ENCODE measurements at regions not wholly inside any gene's neighbourhood (a gene's known extent, or its start where the extent isn't known, plus 50 kb on each side); places are given as distances from the start of the nearest gene placed in this dataset.

DNA sequence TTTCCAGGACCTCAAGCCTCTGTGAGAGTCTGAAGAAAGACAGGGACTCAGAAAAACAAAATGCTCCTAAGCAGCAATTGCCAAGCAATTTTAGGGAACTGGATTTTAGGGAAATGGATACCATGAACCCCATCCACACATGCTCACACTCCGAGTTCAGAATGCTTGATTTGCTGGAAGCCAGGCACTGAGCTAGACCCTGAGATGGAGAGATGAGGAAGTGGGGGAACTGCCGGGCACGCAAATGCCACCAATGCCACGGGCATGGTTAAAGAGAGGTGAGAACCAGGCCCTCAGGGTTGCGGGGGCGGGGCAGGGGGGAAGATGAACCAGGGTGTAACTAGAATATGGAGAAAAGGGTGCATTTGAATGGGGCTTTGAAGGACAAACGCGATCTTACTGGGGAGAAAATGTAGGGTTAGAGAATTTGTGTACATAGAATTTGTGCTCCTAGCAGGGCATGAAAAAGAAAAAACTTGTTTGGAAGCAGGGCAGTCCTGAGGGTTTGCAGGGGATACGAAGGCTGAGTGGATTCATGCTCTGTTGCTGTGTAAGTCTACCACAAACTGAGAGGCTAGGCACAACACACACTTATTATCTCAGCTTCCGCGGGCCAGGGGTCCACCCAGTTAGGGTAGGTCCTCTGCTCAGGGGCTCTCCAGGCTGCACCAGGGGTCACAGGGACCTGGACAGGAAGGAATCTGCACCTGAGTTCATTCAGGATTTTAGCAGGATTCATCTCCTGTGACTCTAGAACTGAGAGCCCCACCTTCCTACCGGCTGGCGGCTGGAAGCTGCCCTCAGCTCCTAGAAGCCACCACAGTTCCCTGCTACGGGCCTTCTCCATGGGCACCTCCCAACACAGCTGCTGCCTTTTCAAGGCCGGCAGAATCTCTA, 108.0 kb downstream of the SNX5 start:
- DNase-seq (ENCODE audit: low read depth) = no peak
- no peak overlapping the region for H3K4me3 ChIP-seq (ENCODE audit: low read length)
- TF ChIP-seq, protein P1, sequence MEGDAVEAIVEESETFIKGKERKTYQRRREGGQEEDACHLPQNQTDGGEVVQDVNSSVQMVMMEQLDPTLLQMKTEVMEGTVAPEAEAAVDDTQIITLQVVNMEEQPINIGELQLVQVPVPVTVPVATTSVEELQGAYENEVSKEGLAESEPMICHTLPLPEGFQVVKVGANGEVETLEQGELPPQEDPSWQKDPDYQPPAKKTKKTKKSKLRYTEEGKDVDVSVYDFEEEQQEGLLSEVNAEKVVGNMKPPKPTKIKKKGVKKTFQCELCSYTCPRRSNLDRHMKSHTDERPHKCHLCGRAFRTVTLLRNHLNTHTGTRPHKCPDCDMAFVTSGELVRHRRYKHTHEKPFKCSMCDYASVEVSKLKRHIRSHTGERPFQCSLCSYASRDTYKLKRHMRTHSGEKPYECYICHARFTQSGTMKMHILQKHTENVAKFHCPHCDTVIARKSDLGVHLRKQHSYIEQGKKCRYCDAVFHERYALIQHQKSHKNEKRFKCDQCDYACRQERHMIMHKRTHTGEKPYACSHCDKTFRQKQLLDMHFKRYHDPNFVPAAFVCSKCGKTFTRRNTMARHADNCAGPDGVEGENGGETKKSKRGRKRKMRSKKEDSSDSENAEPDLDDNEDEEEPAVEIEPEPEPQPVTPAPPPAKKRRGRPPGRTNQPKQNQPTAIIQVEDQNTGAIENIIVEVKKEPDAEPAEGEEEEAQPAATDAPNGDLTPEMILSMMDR (conservative IDR thresholded peaks at IDR 0.05; ENCODE audit: low read depth, low read length) = no peak

DNA sequence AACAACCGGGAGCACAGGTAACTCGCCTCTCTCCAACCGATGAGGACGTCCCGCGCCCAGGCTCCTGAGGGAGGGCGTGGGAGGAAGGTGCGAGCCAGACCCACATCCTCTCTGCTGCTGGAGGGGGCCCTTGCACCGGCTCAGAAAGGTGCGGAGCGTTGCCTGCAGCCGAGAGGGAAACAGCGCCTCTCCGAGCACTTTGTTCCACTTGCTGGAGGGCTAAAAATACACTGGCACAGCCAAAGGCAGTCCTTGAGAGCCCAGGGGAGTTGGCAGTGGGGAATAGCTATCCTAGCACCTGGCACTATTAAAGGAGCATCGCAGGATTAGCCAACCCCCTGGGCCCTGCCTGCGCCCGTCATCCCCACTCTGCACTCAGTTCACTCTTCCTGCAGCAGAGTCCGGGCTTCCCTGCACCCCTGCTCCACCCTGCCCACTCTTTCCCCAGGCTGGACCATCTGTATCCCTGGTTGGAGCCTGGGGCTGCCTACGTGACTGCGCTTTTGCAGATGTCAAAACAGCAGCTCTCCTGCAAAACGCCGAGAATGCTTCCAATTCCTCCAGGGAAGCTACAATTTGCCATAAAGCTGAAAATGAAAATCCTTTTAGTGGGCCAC, 108.9 kb downstream of the SNX5 start:
- no peak overlapping the region for H3K4me3 ChIP-seq (ENCODE audit: low read length)
- DNase-seq (ENCODE audit: low read depth) = no peak
- TF ChIP-seq, protein P1 (conservative IDR thresholded peaks at IDR 0.05; ENCODE audit: low read depth, low read length) = no peak

DNA sequence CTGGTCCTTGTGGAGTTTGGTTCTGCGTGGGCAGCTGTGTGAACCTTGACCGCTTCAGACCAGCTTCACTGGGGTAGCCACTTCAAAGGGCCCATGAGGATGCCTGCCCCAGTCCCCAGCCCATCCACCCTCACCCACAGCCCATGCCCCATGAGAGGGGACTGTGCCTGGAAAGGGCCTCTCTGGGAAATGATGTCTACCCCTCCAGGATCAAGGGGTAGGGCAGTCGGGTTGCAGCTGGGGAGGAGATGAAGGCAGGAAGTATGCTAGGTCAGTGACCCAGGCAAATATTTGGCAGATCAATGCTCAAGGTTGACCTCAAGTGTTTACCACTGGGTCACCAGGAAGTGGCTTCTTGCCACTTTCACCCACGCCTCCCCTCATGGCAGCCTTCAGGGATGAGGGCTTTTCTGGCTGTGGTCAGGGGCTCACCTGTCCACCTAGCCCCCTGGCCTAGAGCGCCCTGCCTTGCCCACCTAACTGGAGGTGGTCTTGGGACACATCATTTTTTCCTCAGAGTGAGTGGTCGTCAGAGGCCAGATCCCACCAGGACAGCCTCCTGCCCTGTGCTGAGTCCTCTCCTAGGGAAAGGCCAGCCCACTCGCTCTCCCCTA, 109.5 kb downstream of the SNX5 start:
- TF ChIP-seq, protein P1 (conservative IDR thresholded peaks at IDR 0.05; ENCODE audit: low read depth, low read length) = no peak
- H3K4me3 ChIP-seq (ENCODE audit: low read length) = no peak overlapping the region
- DNase-seq (ENCODE audit: low read depth) = no peak

DNA sequence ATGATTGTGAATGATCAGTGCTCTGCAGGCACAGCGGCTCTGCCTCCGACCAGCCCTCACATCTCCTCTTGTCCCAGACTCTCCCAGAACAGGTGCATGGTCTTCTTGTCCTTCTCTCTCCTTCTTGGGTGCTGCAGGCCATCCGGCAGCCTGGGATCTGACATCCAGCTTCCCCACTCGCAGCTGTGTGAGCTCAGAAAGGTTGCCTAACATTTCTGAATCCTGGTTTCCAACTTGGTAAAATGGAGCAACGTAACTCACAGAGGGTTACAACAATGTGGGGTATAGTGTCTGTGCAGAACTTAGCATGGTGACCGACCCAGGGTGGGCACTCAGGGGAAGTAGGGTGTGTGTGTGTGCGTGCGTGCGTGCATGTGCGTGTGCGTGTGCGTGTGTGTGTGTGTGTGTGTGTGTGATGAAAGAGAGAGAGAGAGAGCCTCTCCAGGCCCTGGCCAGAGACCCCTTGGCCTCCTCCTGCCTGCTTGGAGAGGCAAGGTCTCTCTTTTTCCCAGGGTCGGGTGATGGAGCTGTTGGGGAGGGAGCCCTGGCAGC, 110.1 kb downstream of the SNX5 start:
- H3K4me3 ChIP-seq (ENCODE audit: low read length) = no peak overlapping the region
- no peak for DNase-seq (ENCODE audit: low read depth)
- TF ChIP-seq, protein P1 (conservative IDR thresholded peaks at IDR 0.05; ENCODE audit: low read depth, low read length) = no peak

DNA sequence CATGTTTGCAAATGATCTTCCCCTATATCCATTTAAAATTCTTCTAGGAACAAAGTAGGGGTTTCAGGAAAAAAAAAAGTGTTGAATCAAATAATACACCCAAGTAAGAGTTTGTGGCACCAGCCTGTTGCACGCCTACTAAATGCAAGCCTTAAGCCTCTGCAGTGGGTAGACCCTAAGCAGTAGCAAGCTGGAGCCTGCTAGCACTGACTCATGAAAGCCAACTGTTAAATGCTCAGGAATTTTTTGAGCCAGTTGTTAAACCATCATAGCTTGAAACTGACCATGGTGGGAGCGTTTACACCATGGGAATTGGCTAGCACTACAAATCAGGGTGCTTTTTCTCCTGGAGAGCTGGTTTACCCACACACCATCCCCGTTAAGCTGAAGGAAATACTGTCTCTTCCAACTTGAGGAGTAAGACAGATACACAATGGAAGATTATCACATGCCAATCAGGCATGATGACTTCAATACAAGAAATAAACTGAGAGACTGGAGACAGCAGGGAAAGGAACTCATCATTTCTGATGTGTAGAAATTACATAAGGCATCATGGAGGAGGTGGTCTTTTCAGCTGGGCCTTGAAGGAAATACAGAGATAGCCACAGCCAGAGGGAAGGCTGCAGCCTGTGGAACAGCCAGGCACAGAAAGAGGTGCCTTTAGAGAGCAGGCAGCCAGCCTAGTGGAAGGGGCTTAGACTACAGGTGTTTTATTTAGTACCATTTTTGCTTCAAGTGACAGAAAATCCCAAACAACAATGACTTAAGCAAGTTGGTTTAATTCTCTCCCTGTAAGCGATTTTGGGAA, 110.8 kb downstream of the SNX5 start:
- DNase-seq (ENCODE audit: low read depth) = no peak
- TF ChIP-seq, protein P1 (conservative IDR thresholded peaks at IDR 0.05; ENCODE audit: low read depth, low read length) = no peak
- no peak overlapping the region for H3K4me3 ChIP-seq (ENCODE audit: low read length)

DNA sequence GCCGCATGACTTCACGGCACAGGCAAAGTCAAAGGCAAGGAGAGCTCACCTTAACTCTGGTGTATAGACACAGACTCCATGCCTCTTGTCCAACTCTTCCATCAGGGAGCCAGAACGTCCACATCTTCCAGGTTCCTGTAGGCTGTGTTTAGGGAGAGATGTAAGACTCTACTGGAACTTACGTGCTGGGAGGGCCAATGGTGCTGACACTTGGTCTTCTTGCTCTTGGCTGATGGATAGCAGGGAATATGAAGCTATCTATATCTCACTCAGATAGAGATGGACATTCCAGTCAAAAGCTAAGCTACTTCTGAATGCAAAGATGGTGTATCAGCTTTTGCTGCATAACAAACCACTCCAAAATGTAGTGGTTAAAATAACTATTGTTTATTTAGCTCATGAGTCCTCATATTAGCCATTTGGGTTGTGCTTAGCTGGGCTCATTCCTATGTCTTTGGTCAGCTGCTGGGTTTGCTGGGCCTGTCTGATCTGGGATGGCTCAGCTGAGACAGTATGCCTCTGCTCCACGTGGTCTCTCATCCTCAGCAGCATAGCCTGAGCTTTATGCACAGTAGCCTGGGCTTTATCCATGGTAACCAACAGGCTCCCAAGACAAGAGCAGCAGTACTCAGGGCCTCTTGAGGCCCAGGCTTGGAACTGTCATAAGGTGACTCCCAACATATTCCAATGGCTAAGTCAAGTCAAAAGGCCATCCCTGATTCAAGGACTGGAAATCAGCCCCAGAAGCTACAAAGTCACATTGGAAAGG, 111.6 kb downstream of the SNX5 start:
- no peak overlapping the region for H3K4me3 ChIP-seq (ENCODE audit: low read length)
- DNase-seq (ENCODE audit: low read depth) = no peak
- TF ChIP-seq, protein P1 (conservative IDR thresholded peaks at IDR 0.05; ENCODE audit: low read depth, low read length) = no peak

All from retinal pigment epithelial cell (primary cell).